IMR-90 (cell line): ENCODE measurements at regions not wholly inside any gene's neighbourhood (a gene's known extent, or its start where the extent isn't known, plus 50 kb on each side); places are given as distances from the start of the nearest gene placed in this dataset.

Experiments
- ATAC-seq: fragments of 200-7000 bp; cut with Tn5 transposase; 2 replicates; pipeline ENCODE4 v1.9.1; 2020; ENCODE audit warnings: low read depth, mild to moderate bottlenecking, moderate library complexity
- BruUV-seq: library from RNA; stranded (reverse); fragments of 400-500 nt; replicated peaks from 2 replicates; lab custom pipeline; 2021; lab: Mats Ljungman, UMichigan
- CTCF ChIA-PET: fragments of 300-600 bp; formaldehyde crosslinking; extraction: SDS; loops from one replicate; lab custom pipeline; 2021; ENCODE audit warnings: antibody characterized with exemption; lab: Yijun Ruan, JAX
- POLR2A ChIA-PET: fragments of 300-600 bp; sonication (Branson Sonifier 250); formaldehyde crosslinking; loops from one replicate; lab custom pipeline; 2022; ENCODE audit warnings: antibody characterized with exemption; ENCODE audit not compliant: unreplicated experiment; lab: Charles Lee
- DNase-seq: peaks from one replicate; pipeline ENCODE4 v3.0.0; 2013
- H2AFZ ChIP-seq: replicated peaks from 2 replicates; pipeline ENCODE3; 2013; ENCODE audit warnings: low read length, mild to moderate bottlenecking; ENCODE audit not compliant: poor library complexity
- H2AK5ac ChIP-seq: 2 replicates; pipeline ENCODE4 v1.6.1; 2013; ENCODE audit warnings: low read depth, low read length, inconsistent platforms
- H2AK9ac ChIP-seq: replicated peaks from 2 replicates; pipeline ENCODE3; 2013; ENCODE audit warnings: mild to moderate bottlenecking, low read depth, low read length, moderate library complexity; ENCODE audit not compliant: poor library complexity
- H2BK120ac ChIP-seq: 2 replicates; pipeline ENCODE4 v1.6.1; 2013; ENCODE audit warnings: low read depth, low read length, inconsistent platforms
- H2BK15ac ChIP-seq: 3 replicates; pipeline ENCODE4 v1.6.1; 2013; ENCODE audit warnings: low read depth, low read length, inconsistent platforms
- H2BK20ac ChIP-seq: 2 replicates; pipeline ENCODE4 v1.6.1; 2013; ENCODE audit warnings: low read depth, mild to moderate bottlenecking, inconsistent platforms, low read length, moderate library complexity
- H2BK5ac ChIP-seq: 2 replicates; pipeline ENCODE4 v1.6.1; 2013; ENCODE audit warnings: mild to moderate bottlenecking, low read depth, low read length, inconsistent platforms; ENCODE audit not compliant: poor library complexity, severe bottlenecking
- H3K14ac ChIP-seq: replicated peaks from 2 replicates; pipeline ENCODE4 v1.6.1; 2013; ENCODE audit warnings: low read depth, low read length, inconsistent platforms
- H3K18ac ChIP-seq: 2 replicates; pipeline ENCODE4 v1.6.1; 2013; ENCODE audit warnings: low read depth, low read length, control low read depth
- H3K23ac ChIP-seq: 2 replicates; pipeline ENCODE4 v1.6.1; 2013; ENCODE audit warnings: low read depth, low read length, inconsistent platforms
- H3K27ac ChIP-seq: 2 replicates; pipeline ENCODE4 v1.5.1; 2013; ENCODE audit warnings: mild to moderate bottlenecking, control low read depth, low read length; ENCODE audit not compliant: insufficient read depth
- H3K27me3 ChIP-seq: 2 replicates; pipeline ENCODE4 v1.6.1; 2013; ENCODE audit warnings: low read length; ENCODE audit not compliant: control insufficient read depth, insufficient read depth
- H3K36me3 ChIP-seq: 2 replicates; pipeline ENCODE4 v1.6.1; 2013; ENCODE audit warnings: low read length, mixed read lengths; ENCODE audit not compliant: control insufficient read depth, insufficient read depth
- H3K4ac ChIP-seq: 2 replicates; pipeline ENCODE4 v1.6.1; 2013; ENCODE audit warnings: low read depth, low read length, inconsistent platforms
- H3K4me1 ChIP-seq: 2 replicates; pipeline ENCODE4 v1.6.1; 2013; ENCODE audit warnings: low read length, mixed read lengths; ENCODE audit not compliant: control insufficient read depth, insufficient read depth
- H3K4me2 ChIP-seq: 2 replicates; pipeline ENCODE4 v1.6.1; 2013; ENCODE audit warnings: low read depth, mild to moderate bottlenecking, control low read depth, low read length, moderate library complexity
- H3K4me3 ChIP-seq: 2 replicates; pipeline ENCODE4 v1.5.1; 2013; ENCODE audit warnings: low read depth, mild to moderate bottlenecking, control low read depth, low read length, moderate library complexity; ENCODE audit not compliant: insufficient read depth
- H3K56ac ChIP-seq: 2 replicates; pipeline ENCODE4 v1.6.1; 2013; ENCODE audit warnings: low read length, inconsistent platforms; ENCODE audit not compliant: insufficient read depth; ENCODE audit errors: extremely low read depth
- H3K79me1 ChIP-seq, 2 experiments: 2 replicates each; pipeline ENCODE4 v1.6.1; 2013; ENCODE audit warnings: low read length in 2 of 2, inconsistent platforms in 1 of 2, low read depth in 1 of 2
- H3K9ac ChIP-seq: 2 replicates; pipeline ENCODE4 v1.6.1; 2013; ENCODE audit warnings: low read depth, low read length, control low read depth
- H3K9me1 ChIP-seq: 2 replicates; pipeline ENCODE4 v1.6.1; 2013; ENCODE audit warnings: low read length, inconsistent platforms; ENCODE audit not compliant: insufficient read depth
- H3K9me3 ChIP-seq: 2 replicates; pipeline ENCODE4 v1.6.1; 2013; ENCODE audit warnings: low read length; ENCODE audit not compliant: control insufficient read depth, insufficient read depth
- H4K20me1 ChIP-seq: 2 replicates; pipeline ENCODE4 v1.6.1; 2013; ENCODE audit warnings: low read length, inconsistent platforms; ENCODE audit not compliant: insufficient read depth
- H4K5ac ChIP-seq: 2 replicates; pipeline ENCODE4 v1.6.1; 2013; ENCODE audit warnings: mild to moderate bottlenecking, low read depth, low read length, control low read depth
- H4K8ac ChIP-seq, 2 experiments: 2 replicates each; pipeline ENCODE4 v1.6.1; 2013; ENCODE audit warnings: low read depth in 2 of 2, low read length in 2 of 2, control low read depth in 1 of 2, inconsistent platforms in 1 of 2
- H4K91ac ChIP-seq: 2 replicates; pipeline ENCODE4 v1.6.1; 2013; ENCODE audit warnings: low read depth, low read length, inconsistent platforms; ENCODE audit not compliant: insufficient read depth
- BHLHE40 ChIP-seq: fragments of 150-350 bp; IDR thresholded peaks from 2 replicates; pipeline ENCODE4 v1.6.1; 2016; ENCODE audit warnings: mild to moderate bottlenecking, low read depth, low read length
- CEBPB ChIP-seq: IDR thresholded peaks from 2 replicates; pipeline ENCODE4 v1.6.1; 2012; ENCODE audit warnings: low read depth, low read length, improper control_type of control experiment
- CHD1 ChIP-seq: IDR thresholded peaks from 2 replicates; pipeline ENCODE4 v1.6.1; 2012; ENCODE audit warnings: low read depth, low read length, improper control_type of control experiment
- CTCF ChIP-seq: conservative IDR thresholded peaks from 2 replicates; pipeline ENCODE4 v1.5.1; 2012; ENCODE audit warnings: mild to moderate bottlenecking, low read depth, low read length, improper control_type of control experiment
- ELK1 ChIP-seq: fragments of 150-350 bp; IDR thresholded peaks from 2 replicates; pipeline ENCODE4 v1.6.1; 2016; ENCODE audit warnings: low read depth, mild to moderate bottlenecking, low read length, moderate library complexity, borderline replicate concordance
- FOS ChIP-seq: fragments of 150-350 bp; IDR thresholded peaks from 2 replicates; pipeline ENCODE4 v1.6.1; 2016; ENCODE audit warnings: low read depth, low read length
- MAFK ChIP-seq: IDR thresholded peaks from 2 replicates; pipeline ENCODE4 v1.6.1; 2012; ENCODE audit warnings: low read depth, low read length, improper control_type of control experiment
- MAZ ChIP-seq: IDR thresholded peaks from 2 replicates; pipeline ENCODE4 v1.6.1; 2012; ENCODE audit warnings: low read depth, mild to moderate bottlenecking, low read length, improper control_type of control experiment, moderate library complexity, borderline replicate concordance
- MXI1 ChIP-seq: IDR thresholded peaks from 2 replicates; pipeline ENCODE4 v1.6.1; 2012; ENCODE audit warnings: low read depth, mild to moderate bottlenecking, low read length, moderate library complexity, borderline replicate concordance
- NFE2L2 ChIP-seq: fragments of 150-350 bp; IDR thresholded peaks from 2 replicates; pipeline ENCODE4 v1.6.1; 2016; ENCODE audit warnings: low read depth, mild to moderate bottlenecking, low read length
- POLR2A ChIP-seq: IDR thresholded peaks from 2 replicates; pipeline ENCODE4 v1.6.1; 2012; ENCODE audit warnings: mild to moderate bottlenecking, low read depth, low read length
- RAD21 ChIP-seq: IDR thresholded peaks from 2 replicates; pipeline ENCODE4 v1.6.1; 2012; ENCODE audit warnings: low read length, improper control_type of control experiment
- RCOR1 ChIP-seq: IDR thresholded peaks from 2 replicates; pipeline ENCODE4 v1.6.1; 2012; ENCODE audit warnings: mild to moderate bottlenecking, low read length, improper control_type of control experiment; ENCODE audit not compliant: insufficient replicate concordance
- RFX5 ChIP-seq: IDR thresholded peaks from 2 replicates; pipeline ENCODE4 v1.8.0; 2012; ENCODE audit warnings: low read depth, mild to moderate bottlenecking, low read length, moderate library complexity
- SMC3 ChIP-seq: fragments of 150-350 bp; IDR thresholded peaks from 2 replicates; pipeline ENCODE4 v1.6.1; 2016; ENCODE audit warnings: low read depth, mild to moderate bottlenecking, antibody characterized with exemption, low read length, moderate library complexity
- USF2 ChIP-seq: fragments of 150-350 bp; IDR thresholded peaks from 2 replicates; pipeline ENCODE4 v1.6.1; 2017; ENCODE audit warnings: mild to moderate bottlenecking, antibody characterized with exemption, low read length, low read depth
- WGBS, 2 experiments: methylation state at CpG; one replicate each; pipeline versions ENCODE4 v1.1.5 to v1.1.7; 2013; ENCODE audit warnings: missing lambda C conversion rate in 2 of 2; ENCODE audit not compliant: insufficient read length in 1 of 2; ENCODE audit errors: extremely low coverage in 2 of 2; 5-methylcytosine and 5-hydroxymethylcytosine counted together
- dilution Hi-C: fragments of 300-500 bp; cut with HindIII; formaldehyde crosslinking; loops from one replicate; pipeline ENCODE4 v1.14.3; 2018; ENCODE audit warnings: low sequenced_read_pairs; ENCODE audit not compliant: unreplicated experiment
- in situ Hi-C: fragments of 300-500 bp; cut with MboI; formaldehyde crosslinking; loops from 3 replicates; pipeline ENCODE4 v1.14.3; 2019; ENCODE audit warnings: low sequenced_read_pairs, inconsistent platforms, mixed read lengths
- intact Hi-C: fragments of 100-400 bp; cut with micrococcal nuclease; formaldehyde crosslinking; loops from 2 replicates; pipeline ENCODE4 v1.10.0; 2022

GRCh38 chr11:123364080-123364479 lies 66.0 kb upstream of the GRAMD1B start:
- dilution Hi-C loops = no loop called here
- Histone ChIP-seq H3K79me1 (no peaks in the 10 kb centered on the region), H4K5ac (no peak overlapping the region), H2AFZ (no peak overlapping the region), H3K4ac (no peak overlapping the region), H3K9ac (no peak overlapping the region), H3K9me1 (no peaks in the 10 kb centered on the region), H4K8ac (no peak overlapping the region), H2BK5ac (no peak overlapping the region), H3K18ac (no peak overlapping the region), H2BK15ac (no peak overlapping the region), H3K27ac (no peak overlapping the region), H3K4me1 (no peaks in the 10 kb centered on the region), H3K9me3 (no peaks in the 10 kb centered on the region), H3K27me3 (peaks cover 61% of the 10 kb centered on the region), H2AK9ac (no peak overlapping the region), H3K23ac (no peak overlapping the region), H2BK120ac (no peak overlapping the region), H3K36me3 (no peaks in the 10 kb centered on the region), H3K4me2 (no peak overlapping the region), H3K14ac (no peak overlapping the region), H3K4me3 (no peak overlapping the region), H2BK20ac (no peak overlapping the region), H4K91ac (no peak overlapping the region), H3K56ac (no peak overlapping the region), H2AK5ac (no peak overlapping the region), H4K20me1 (no peaks in the 10 kb centered on the region)
- CTCF ChIA-PET = interaction anchor here (0.7 kb wide), 1 partner anchor 9 kb away, joined by 3 read pairs; no protein-coding TSS in a partner anchor
- BruUV-seq = no TSS peak
- WGBS, 2 experiments = 100% methylated on average over 1 of the region's 9 CpGs; no CpG with 5 or more reads in 1 of the 2 experiments
- DNase-seq (no peak), ATAC-seq (no peak)
- intact Hi-C loops = no loop called here
- POLR2A ChIA-PET = no interaction called here
- TF ChIP-seq MAFK (no peak), CHD1 (no peak), USF2 (no peak), MXI1 (no peak), MAZ (no peak), NFE2L2 (no peak), RFX5 (no peak), POLR2A (no peak), ELK1 (no peak), BHLHE40 (no peak), RAD21 (no peak), SMC3 (no peak), CEBPB (no peak), FOS (no peak), CTCF (no peak), RCOR1 (no peak)
- in situ Hi-C loops = no loop called here
